ENCODE measurements at regions not wholly inside any gene's neighbourhood (a gene's known extent, or its start where the extent isn't known, plus 50 kb on each side); places are given as distances from the start of the nearest gene placed in this dataset.

GRCh38 chr1:184805667-184806295, 51.1 kb upstream of the EDEM3 start:
- H3K4me1 Mint-ChIP-seq (ENCODE audit: low read depth) = peaks cover 6% of the 10 kb centered on the region
- H3K27me3 Mint-ChIP-seq (ENCODE audit: low read depth) = no peaks in the 10 kb centered on the region
- DNase-seq (peak; percentile 80), ATAC-seq (peak; percentile 97 to 99)
- peaks cover 2% of the 10 kb centered on the region for H3K36me3 Mint-ChIP-seq (ENCODE audit: insufficient read depth)
- H3K4me3 Mint-ChIP-seq = no peak overlapping the region
- H3K9me3 Mint-ChIP-seq = no peaks in the 10 kb centered on the region

All from activated T-cell treated with anti-CD3 and anti-CD28 coated beads, Interleukin-2, amount 50 U/mL, for 4 hours (primary cell).